SU-DHL-6 (cell line): ENCODE measurements at regions not wholly inside any gene's neighbourhood (a gene's known extent, or its start where the extent isn't known, plus 50 kb on each side); places are given as distances from the start of the nearest gene placed in this dataset.

Experiments
- H2AFZ ChIP-seq: fragments of 200-600 bp; sonication (generic); 2 replicates; pipeline ENCODE4 v1.6.1; 2014; ENCODE audit warnings: low read depth, mild to moderate bottlenecking, moderate library complexity, mixed read lengths, antibody characterized with exemption, low read length; ENCODE audit not compliant: severe bottlenecking
- H3F3A ChIP-seq: fragments of 200-600 bp; shearing (Covaris generic); 2 replicates; pipeline ENCODE4 v1.6.0; 2016; ENCODE audit warnings: antibody characterized with exemption, mild to moderate bottlenecking; ENCODE audit not compliant: insufficient read depth
- H3K27ac ChIP-seq: fragments of 200-600 bp; sonication (generic); 2 replicates; pipeline ENCODE4 v1.5.1; 2016; ENCODE audit warnings: low read depth, mild to moderate bottlenecking, low read length, moderate library complexity, mixed read lengths
- H3K27me3 ChIP-seq: fragments of 200-600 bp; sonication (generic), shearing (Covaris generic); 2 replicates; pipeline ENCODE4 v1.6.0; 2014; ENCODE audit warnings: mild to moderate bottlenecking, low read length
- H3K36me3 ChIP-seq: fragments of 200-600 bp; sonication (generic); 2 replicates; pipeline ENCODE4 v1.6.1; 2014; ENCODE audit warnings: mild to moderate bottlenecking, low read length, mixed read lengths
- H3K4me2 ChIP-seq: fragments of 300-600, 200-600 bp; shearing (Covaris generic), sonication (generic); 2 replicates; pipeline ENCODE4 v1.6.0; 2014; ENCODE audit warnings: low read length, low read depth, mild to moderate bottlenecking; ENCODE audit not compliant: poor library complexity, severe bottlenecking
- H3K4me3 ChIP-seq: fragments of 200-600 bp; sonication (generic); 2 replicates; pipeline ENCODE4 v1.5.1; 2014; ENCODE audit warnings: antibody characterized with exemption, low read length, mild to moderate bottlenecking, mixed read lengths; ENCODE audit not compliant: insufficient read depth, poor library complexity, severe bottlenecking
- H3K79me2 ChIP-seq: fragments of 200-600 bp; sonication (generic); 2 replicates; pipeline ENCODE4 v1.6.1; 2014; ENCODE audit warnings: mild to moderate bottlenecking, low read length, moderate library complexity; ENCODE audit not compliant: insufficient read depth
- H3K9ac ChIP-seq: fragments of 200-600 bp; sonication (generic); 2 replicates; pipeline ENCODE4 v1.7.0; 2014; ENCODE audit warnings: mild to moderate bottlenecking, low read length
- H3K9me2 ChIP-seq: fragments of 200-600 bp; sonication (generic); replicated peaks from 2 replicates; pipeline ENCODE4 v1.6.1; 2014; ENCODE audit warnings: low read length; ENCODE audit not compliant: insufficient read depth
- H3K9me3 ChIP-seq: fragments of 200-600 bp; sonication (generic); 2 replicates; pipeline ENCODE4 v1.6.1; 2014; ENCODE audit warnings: low read length, mixed read lengths; ENCODE audit not compliant: insufficient read depth
- H4K20me1 ChIP-seq: fragments of 200-600 bp; sonication (generic); 2 replicates; pipeline ENCODE4 v1.6.1; 2014; ENCODE audit warnings: low read depth, mild to moderate bottlenecking, antibody characterized with exemption, low read length, moderate library complexity, mixed read lengths
- EZH2phosphoT487 ChIP-seq: fragments of 200-600 bp; sonication (generic), shearing (Covaris generic); conservative IDR thresholded peaks from 2 replicates; pipeline ENCODE4 v1.6.1; 2018; ENCODE audit warnings: mild to moderate bottlenecking, antibody characterized with exemption, low read length, moderate library complexity, mixed read lengths
- TF ChIP-seq, protein P1 (sequence below): fragments of 200-600 bp; sonication (generic); IDR thresholded peaks from one replicate; pipeline ENCODE4 v1.5.1; 2017; ENCODE audit warnings: antibody characterized with exemption, mild to moderate bottlenecking, low read length, moderate library complexity; ENCODE audit not compliant: insufficient read depth, poor library complexity, severe bottlenecking

- Histone ChIP-seq H4K20me1 (no peaks in the 10 kb centered on the region), H3K4me2 (no peak overlapping the region), H3K9ac (no peak overlapping the region), H2AFZ (no peak overlapping the region), H3K36me3 (no peaks in the 10 kb centered on the region), H3K79me2 (no peaks in the 10 kb centered on the region), H3K9me2 (no peaks in the 10 kb centered on the region), H3K9me3 (no peaks in the 10 kb centered on the region), H3K27me3 (no peaks in the 10 kb centered on the region), H3K4me3 (no peak overlapping the region), H3F3A (no peaks in the 10 kb centered on the region), H3K27ac (no peak overlapping the region)
- TF ChIP-seq EZH2phosphoT487 = no peak
- TF ChIP-seq, protein P1, sequence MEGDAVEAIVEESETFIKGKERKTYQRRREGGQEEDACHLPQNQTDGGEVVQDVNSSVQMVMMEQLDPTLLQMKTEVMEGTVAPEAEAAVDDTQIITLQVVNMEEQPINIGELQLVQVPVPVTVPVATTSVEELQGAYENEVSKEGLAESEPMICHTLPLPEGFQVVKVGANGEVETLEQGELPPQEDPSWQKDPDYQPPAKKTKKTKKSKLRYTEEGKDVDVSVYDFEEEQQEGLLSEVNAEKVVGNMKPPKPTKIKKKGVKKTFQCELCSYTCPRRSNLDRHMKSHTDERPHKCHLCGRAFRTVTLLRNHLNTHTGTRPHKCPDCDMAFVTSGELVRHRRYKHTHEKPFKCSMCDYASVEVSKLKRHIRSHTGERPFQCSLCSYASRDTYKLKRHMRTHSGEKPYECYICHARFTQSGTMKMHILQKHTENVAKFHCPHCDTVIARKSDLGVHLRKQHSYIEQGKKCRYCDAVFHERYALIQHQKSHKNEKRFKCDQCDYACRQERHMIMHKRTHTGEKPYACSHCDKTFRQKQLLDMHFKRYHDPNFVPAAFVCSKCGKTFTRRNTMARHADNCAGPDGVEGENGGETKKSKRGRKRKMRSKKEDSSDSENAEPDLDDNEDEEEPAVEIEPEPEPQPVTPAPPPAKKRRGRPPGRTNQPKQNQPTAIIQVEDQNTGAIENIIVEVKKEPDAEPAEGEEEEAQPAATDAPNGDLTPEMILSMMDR = no peak
Observed at GRCh38 chr3:76324101-76324500, 538.8 kb upstream of the ZNF717 start.

- TF ChIP-seq, protein P1 = no peak
- TF ChIP-seq EZH2phosphoT487 = no peak
Observed at GRCh38 chr3:76345878-76346277, 560.5 kb upstream of the ZNF717 start.

DNA sequence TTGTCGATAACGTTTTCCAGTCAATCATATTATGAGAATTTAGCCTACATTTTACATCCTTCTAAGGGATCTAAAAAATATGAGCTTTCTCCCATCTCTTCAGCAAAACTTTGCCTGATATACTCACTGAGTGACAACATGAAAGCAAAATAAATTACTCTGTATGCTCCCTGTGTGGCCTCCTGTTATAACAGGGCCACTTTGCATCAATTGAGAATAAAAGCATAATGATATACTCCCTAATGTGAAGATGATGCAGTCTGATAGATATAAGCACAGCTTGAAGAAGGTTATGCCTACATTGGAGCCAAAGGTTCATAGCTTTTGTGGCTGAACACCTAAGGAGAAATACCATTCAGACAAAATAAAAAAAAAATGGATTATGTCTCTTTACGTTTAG is 561.3 kb upstream of the ZNF717 start:
- no peak overlapping the region for H3K4me3 ChIP-seq
- H2AFZ ChIP-seq = no peak overlapping the region
- H3K27ac ChIP-seq = no peak overlapping the region
- no peaks in the 10 kb centered on the region for H3K9me3 ChIP-seq
- H4K20me1 ChIP-seq = no peaks in the 10 kb centered on the region
- TF ChIP-seq EZH2phosphoT487 = no peak
- H3K79me2 ChIP-seq = no peaks in the 10 kb centered on the region
- H3K27me3 ChIP-seq = no peaks in the 10 kb centered on the region
- H3K36me3 ChIP-seq = no peaks in the 10 kb centered on the region
- H3K9me2 ChIP-seq = no peaks in the 10 kb centered on the region
- H3K4me2 ChIP-seq = no peak overlapping the region
- H3K9ac ChIP-seq = no peak overlapping the region
- no peaks in the 10 kb centered on the region for H3F3A ChIP-seq

More at GRCh38 chr3:76345878-76346277, 560.5 kb upstream of the ZNF717 start:
- Histone ChIP-seq H3K36me3 (no peaks in the 10 kb centered on the region), H3K9me3 (no peaks in the 10 kb centered on the region), H3K4me3 (no peak overlapping the region), H3K9me2 (no peaks in the 10 kb centered on the region), H3K9ac (no peak overlapping the region), H4K20me1 (no peaks in the 10 kb centered on the region), H3F3A (no peaks in the 10 kb centered on the region), H3K27me3 (no peaks in the 10 kb centered on the region), H2AFZ (no peak overlapping the region), H3K79me2 (no peaks in the 10 kb centered on the region), H3K27ac (no peak overlapping the region), H3K4me2 (no peak overlapping the region)

DNA sequence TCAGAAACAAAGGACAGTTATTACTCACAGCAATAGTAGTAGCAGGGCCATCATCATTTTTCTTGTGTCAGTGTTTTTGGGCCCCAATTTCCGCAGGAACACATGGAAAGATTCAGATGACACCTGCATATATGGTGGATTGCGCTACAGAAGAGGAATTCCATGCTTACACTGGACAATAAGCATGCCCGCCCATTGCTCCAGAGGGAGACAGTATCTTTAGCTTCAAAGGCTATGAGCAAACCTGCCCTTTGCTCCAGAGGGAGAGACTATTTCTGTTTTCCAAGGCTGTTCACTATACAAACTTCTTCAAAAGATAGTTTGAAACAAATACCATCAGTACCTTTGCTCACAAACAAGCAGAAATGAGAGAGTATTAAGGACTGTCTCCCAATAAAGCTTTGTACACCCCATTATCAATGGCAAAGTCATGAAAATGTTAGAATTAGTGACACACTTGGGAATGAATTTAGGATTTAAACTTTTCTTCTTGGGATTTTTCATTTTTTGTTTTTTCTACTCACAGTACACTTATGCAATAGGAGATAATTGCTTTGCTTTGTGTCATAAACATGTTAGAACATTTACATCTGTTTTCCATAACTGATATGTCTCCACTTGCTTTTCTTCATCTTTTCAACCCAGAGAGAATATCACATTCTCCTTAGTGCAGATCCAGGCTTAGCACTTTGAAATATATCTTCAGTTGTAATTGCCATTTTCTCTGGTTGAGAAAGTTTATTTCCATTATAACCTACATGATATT is 564.5 kb upstream of the ZNF717 start:
- Histone ChIP-seq H3K9ac (no peak overlapping the region), H3K9me2 (no peaks in the 10 kb centered on the region), H3K4me3 (no peak overlapping the region), H3K9me3 (no peaks in the 10 kb centered on the region), H3K79me2 (no peaks in the 10 kb centered on the region), H3K36me3 (no peaks in the 10 kb centered on the region), H3K27me3 (no peaks in the 10 kb centered on the region), H3K27ac (no peak overlapping the region), H2AFZ (no peak overlapping the region), H4K20me1 (no peaks in the 10 kb centered on the region), H3F3A (no peaks in the 10 kb centered on the region), H3K4me2 (no peak overlapping the region)
- TF ChIP-seq, protein P1 = no peak
- no peak for TF ChIP-seq EZH2phosphoT487
